Uterus (tissue), 3 donors: ENCODE measurements at regions not wholly inside any gene's neighbourhood (a gene's known extent, or its start where the extent isn't known, plus 50 kb on each side); places are given as distances from the start of the nearest gene placed in this dataset.

Source experiments
- DNase-seq, 2 donors: peaks; one replicate each; pipeline ENCODE4 v3.0.0-alpha.2; 2019 to 2020
- H3K27ac ChIP-seq, 2 donors: fragments of 200-600 bp; sonication (generic); 1 replicate in 1 of 2; 2 replicates in 1 of 2; pipeline ENCODE4 v1.5.1; 2016 to 2018
- H3K27me3 ChIP-seq, 2 donors: fragments of 200-600 bp; sonication (generic); one replicate each; pipeline ENCODE4 v1.5.1; 2018 to 2019; ENCODE audit warnings: control low read depth in 1 of 2
- H3K36me3 ChIP-seq, 2 donors: fragments of 200-600 bp; sonication (generic); one replicate each; pipeline ENCODE4 v1.5.1; 2019; ENCODE audit warnings: control low read depth in 1 of 2
- H3K4me1 ChIP-seq, 2 donors: fragments of 200-600 bp; sonication (generic); one replicate each; pipeline ENCODE4 v1.5.1; 2018 to 2019; ENCODE audit warnings: control low read depth in 1 of 2
- H3K4me3 ChIP-seq, 2 donors: fragments of 200-600 bp; sonication (generic); 1 replicate in 1 of 2; 2 replicates in 1 of 2; pipeline ENCODE4 v1.5.1; 2018 to 2019; ENCODE audit warnings: mild to moderate bottlenecking in 1 of 2
- H3K9me3 ChIP-seq, 2 donors: fragments of 200-600 bp; sonication (generic); one replicate each; pipeline ENCODE4 v1.5.1; 2019; ENCODE audit warnings: control low read depth in 1 of 2
- CTCF ChIP-seq, 4 experiments: fragments of 200-600 bp in 2 of 4; fragments of 450-650 bp in 2 of 4; sonication (generic) in 2 of 4; IDR thresholded peaks; one replicate each; pipeline ENCODE4 v1.5.1; 2016 to 2019; ENCODE audit warnings: antibody characterized with exemption in 4 of 4, mild to moderate bottlenecking in 2 of 4, moderate library complexity in 1 of 4
- POLR2A ChIP-seq, 2 donors: fragments of 450-650 bp; IDR thresholded peaks; one replicate each; pipeline ENCODE4 v1.6.1; 2016; ENCODE audit warnings: antibody characterized with exemption in 2 of 2, mild to moderate bottlenecking in 1 of 2, moderate library complexity in 1 of 2
- intact Hi-C: fragments of 100-400 bp; cut with DNase I; formaldehyde crosslinking; loops from one replicate; pipeline ENCODE4 v1.15.1; 2023; ENCODE audit warnings: low total_unique reads
- donor health status: DM: yes; HTN: yes; CAD: no.

- TF ChIP-seq CTCF (IDR thresholded peaks at IDR 0.05) (no peak), POLR2A (IDR thresholded peaks at IDR 0.05) (no peak)
- intact Hi-C loops, result no loop called here
- H3K27ac ChIP-seq, result no peak overlapping the region
- H3K4me1 ChIP-seq, result no peaks in the 10 kb centered on the region
- H3K9me3 ChIP-seq, result no peaks in the 10 kb centered on the region
- H3K36me3 ChIP-seq, result no peaks in the 10 kb centered on the region
- DNase-seq, result peak in 1 of 2 donors; percentile 8
- H3K4me3 ChIP-seq, result no peak overlapping the region
- H3K27me3 ChIP-seq, result no peaks in the 10 kb centered on the region
Observed at GRCh38 chr2:128450211-128451024, 131.8 kb upstream of the HS6ST1 start.

GRCh38 chr2:128451084-128452023 is 132.7 kb upstream of the HS6ST1 start:
- Histone ChIP-seq H3K27ac (no peak overlapping the region), H3K4me3 (no peak overlapping the region), H3K9me3 (no peaks in the 10 kb centered on the region), H3K36me3 (no peaks in the 10 kb centered on the region), H3K4me1 (no peaks in the 10 kb centered on the region), H3K27me3 (no peaks in the 10 kb centered on the region)
- DNase-seq, result peak in 1 of 2 donors; percentile 4
- intact Hi-C loops, result no loop called here
- no peak for TF ChIP-seq POLR2A (IDR thresholded peaks at IDR 0.05)
- no peak for TF ChIP-seq CTCF (IDR thresholded peaks at IDR 0.05)

DNA sequence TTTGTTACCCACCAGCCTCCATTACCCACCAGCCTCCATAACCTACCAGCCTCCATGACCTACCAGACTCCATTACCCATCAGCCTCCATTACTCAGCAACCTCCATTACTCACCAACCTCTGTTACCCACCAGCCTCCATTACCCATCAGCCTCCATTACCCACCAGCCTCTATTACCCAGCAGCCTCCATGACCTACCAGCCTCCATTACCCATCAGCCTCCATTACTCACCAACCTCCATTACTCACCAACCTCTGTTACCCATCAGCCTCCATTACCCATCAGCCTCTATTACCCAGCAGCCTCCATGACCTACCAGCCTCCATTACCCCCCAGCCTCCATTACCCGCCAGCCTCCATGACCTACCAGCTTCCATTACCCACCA is 133.3 kb upstream of the HS6ST1 start:
- TF ChIP-seq CTCF (IDR thresholded peaks at IDR 0.05), result no peak
- no peak for TF ChIP-seq POLR2A (IDR thresholded peaks at IDR 0.05)
- no peak overlapping the region for H3K27ac ChIP-seq
- H3K4me1 ChIP-seq, result no peaks in the 10 kb centered on the region
- H3K9me3 ChIP-seq, result no peaks in the 10 kb centered on the region
- intact Hi-C loops, result no loop called here
- H3K4me3 ChIP-seq, result no peak overlapping the region
- no peaks in the 10 kb centered on the region for H3K27me3 ChIP-seq
- no peak for DNase-seq
- no peaks in the 10 kb centered on the region for H3K36me3 ChIP-seq

DNA sequence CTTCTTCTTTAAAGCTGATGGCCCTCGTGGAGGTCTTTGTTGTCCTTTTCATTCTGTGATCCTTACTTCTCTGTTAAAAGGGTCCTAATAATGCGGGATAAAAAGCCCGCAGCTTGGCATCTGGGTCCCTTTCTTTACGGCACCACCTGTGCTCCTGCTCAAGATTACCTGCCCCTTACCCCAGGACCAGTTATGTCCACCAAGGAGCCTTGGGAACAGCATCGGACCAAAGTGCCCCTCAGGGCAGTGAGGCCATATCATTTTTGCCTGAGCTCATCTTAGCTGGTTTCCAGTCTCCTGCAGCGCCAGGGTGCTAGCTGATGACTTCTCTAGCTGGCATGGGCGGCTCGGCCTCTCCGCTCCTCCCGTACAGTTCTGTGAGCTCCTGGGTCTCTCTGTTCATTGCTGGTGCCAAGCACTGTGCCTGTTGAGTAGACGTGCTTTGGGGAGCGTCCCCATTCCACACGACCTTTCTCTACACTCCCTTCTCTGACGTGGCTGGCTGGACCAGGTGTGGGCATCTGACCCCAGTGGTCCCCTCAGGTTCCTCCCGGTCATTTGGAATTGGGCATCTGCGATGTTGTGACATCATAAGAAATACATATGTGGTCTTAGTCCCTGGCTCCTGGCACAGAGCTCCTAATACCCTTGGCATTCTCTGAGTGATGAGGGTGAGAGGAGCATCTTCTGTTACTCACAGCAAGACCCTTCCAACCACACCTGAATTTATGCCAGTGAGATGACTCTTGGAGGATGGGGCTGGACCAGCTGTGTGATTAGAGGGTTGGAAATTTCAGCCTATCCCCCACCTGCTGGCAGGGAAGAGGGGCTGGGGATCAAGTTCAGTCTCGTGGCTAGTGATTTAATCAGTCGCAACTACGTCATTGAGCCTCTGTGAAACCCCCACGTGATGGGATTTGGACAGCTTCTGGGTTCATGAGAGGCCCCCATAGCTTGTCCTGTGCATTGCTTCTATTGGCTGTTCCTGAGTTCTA is 134.2 kb upstream of the HS6ST1 start:
- no peaks in the 10 kb centered on the region for H3K27me3 ChIP-seq
- no peaks in the 10 kb centered on the region for H3K4me1 ChIP-seq
- no peak overlapping the region for H3K4me3 ChIP-seq
- TF ChIP-seq POLR2A (IDR thresholded peaks at IDR 0.05), result no peak
- TF ChIP-seq CTCF (IDR thresholded peaks at IDR 0.05), result no peak
- H3K27ac ChIP-seq, result no peak overlapping the region
- H3K36me3 ChIP-seq, result no peaks in the 10 kb centered on the region
- H3K9me3 ChIP-seq, result no peaks in the 10 kb centered on the region
- peak in 1 of 2 donors; percentile 3 for DNase-seq
- intact Hi-C loops, result no loop called here
